GM21390 (cell line): ENCODE measurements at regions not wholly inside any gene's neighbourhood (a gene's known extent, or its start where the extent isn't known, plus 50 kb on each side); places are given as distances from the start of the nearest gene placed in this dataset.
"Not testable (repeated sequence)": the region's sequence is repeated elsewhere in the genome, so short reads cannot be mapped to it uniquely, and the experiment has no call there.

ENCODE experiments used
- ATAC-seq: cut with Tn5 transposase; IDR thresholded peaks from one replicate; pipeline ENCODE4 v1.9.1; 2021; ENCODE audit not compliant: unreplicated experiment

GRCh38 chr1:81738875-81739274 is 61.9 kb upstream of the ADGRL2 start:
- ATAC-seq = no peak

DNA sequence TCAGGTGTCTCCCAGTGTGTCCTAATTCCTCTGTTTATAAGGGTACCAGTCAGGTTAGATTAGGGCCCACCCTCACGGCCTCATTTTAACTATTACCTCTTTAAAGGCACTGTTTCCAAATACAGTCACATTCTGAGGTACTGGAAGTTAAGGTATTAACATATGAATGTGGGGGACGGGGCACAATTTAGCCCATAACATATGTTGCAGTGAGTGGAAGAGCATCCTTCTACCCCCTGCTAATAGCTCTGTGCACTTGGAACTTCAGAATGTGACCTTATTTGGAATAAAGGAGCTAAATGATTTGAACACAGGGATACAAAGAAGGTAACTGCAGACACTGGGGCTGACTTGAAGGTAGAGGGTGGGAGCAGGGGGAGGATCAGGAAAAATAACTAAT is 67.3 kb upstream of the ADGRL2 start:
- ATAC-seq = no peak

- no peak for ATAC-seq
Measured at GRCh38 chr1:81731989-81732388, 68.7 kb upstream of the ADGRL2 start.

- ATAC-seq = no peak
Measured at GRCh38 chr1:81730881-81731280, 69.9 kb upstream of the ADGRL2 start.

DNA sequence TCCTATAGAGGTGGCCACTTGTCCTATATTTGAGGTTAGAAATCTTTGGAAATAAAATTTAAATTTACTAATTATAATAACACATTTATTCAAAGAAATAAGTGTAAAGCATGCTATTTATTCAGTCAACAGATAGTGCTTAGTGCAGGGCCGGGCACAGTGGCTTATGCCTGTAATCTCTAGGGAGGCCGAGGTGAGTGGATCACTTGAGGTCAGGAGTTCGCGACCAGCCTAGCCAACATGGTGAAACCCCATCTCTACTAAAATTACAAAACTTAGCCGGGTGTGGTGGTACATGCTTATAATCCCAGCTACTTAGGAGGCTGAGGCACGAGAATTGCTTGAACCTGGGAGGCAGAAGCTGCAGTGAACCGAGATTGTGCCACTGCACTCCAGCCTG is 70.4 kb upstream of the ADGRL2 start:
- not testable (repeated sequence) for ATAC-seq

GRCh38 chr1:81729818-81730217 is 70.9 kb upstream of the ADGRL2 start:
- ATAC-seq = no peak

GRCh38 chr1:81729239-81729638 is 71.5 kb upstream of the ADGRL2 start:
- no peak for ATAC-seq

DNA sequence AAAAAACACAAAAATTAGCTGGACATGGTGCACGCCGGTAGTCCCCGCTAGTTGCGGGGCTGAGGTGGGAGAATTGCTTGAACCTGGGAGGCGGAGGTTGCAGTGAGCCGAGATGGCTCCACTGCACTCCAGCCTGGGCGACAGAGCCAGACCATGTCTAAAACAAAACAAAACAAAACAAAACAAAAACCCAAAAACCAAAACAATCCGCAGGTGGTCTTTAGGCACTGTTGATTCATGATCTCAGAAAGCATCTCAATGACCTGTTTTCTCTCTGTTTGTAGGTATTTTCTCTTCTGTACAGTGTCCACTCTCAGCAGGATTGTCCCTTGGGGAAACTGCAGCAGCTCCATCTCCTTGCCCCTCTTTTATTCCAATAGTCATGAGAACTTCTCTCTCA is 74.9 kb upstream of the ADGRL2 start:
- no peak for ATAC-seq

GRCh38 chr1:81722631-81723328 is 78.0 kb upstream of the ADGRL2 start:
- ATAC-seq = not testable (repeated sequence)

DNA sequence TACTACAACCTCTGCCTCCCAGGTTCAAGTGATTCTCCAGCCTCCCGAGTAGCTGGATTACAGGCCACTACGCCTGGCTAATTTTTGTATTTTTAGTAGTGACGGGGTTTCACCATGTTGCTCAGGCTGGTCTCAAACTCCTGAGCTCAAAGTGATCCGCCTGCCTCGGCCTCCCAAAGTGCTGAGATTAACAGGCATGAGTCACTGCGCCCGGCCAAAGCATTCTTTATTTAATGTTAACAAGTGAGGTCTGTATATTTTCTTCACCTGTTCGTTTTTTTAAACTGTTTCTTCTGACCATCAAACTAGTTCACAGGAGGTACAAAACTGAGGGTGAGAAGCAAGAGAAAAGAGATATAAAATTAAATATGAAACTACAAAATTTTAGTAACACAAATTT is 80.5 kb upstream of the ADGRL2 start:
- ATAC-seq = not testable (repeated sequence)

- no peak for ATAC-seq
Measured at GRCh38 chr1:81717230-81717629, 83.5 kb upstream of the ADGRL2 start.

DNA sequence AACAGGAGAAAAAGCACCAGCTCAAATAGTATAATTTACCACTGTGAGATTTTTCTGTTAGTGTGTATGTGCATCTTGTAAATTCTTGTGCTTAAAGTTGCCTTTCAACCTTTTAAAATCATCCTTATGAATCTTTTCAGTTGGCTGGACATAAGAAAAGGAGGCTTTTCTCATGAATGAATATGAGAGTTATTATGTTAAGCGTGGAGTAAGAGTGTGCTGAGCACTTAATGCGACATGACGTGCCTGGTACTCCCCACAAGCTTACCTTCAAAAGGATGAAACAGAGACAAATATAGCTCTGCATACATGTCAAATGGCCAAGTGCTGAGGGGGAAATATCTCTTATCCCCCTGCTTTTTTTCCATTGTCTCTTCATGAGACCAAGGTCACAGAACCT is 85.3 kb upstream of the ADGRL2 start:
- ATAC-seq = no peak

- ATAC-seq = no peak
Measured at GRCh38 chr1:81714636-81715035, 86.1 kb upstream of the ADGRL2 start.

DNA sequence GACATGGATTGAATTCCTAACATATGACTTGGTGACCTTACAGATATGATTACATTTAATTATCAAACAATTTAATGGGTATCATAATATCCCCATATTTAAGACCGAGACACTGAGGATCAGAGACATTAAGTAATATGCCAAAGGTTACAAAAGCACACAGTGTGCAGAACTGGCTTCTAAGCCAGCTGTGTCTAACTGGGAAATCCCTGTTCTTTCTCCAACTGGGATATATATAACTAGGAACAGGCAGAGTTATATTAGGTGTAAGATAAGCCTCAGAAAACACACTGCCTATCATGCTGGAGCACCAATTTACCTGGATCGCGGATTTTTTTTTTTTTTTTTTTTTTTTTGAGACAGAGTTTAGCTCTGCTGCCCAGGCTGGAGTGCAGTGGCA is 88.3 kb upstream of the ADGRL2 start:
- ATAC-seq = no peak

DNA sequence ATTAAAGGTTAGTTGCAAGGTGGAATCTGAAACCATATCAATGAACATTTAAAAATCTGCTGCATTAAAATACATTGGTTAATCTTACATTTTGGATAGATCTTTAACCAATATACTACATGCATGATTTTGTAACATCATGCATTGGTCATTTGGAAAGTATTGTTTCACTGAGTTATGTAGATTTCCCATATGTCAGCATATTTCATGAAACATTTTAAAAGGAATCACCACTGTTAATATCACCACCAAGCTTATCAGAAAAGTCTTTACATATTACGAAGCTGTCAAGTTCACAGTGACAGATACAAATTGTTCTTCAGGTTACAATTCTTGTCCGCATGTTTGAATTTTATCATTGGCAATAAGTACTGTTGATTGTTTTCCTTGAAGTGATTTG is 89.9 kb upstream of the ADGRL2 start:
- ATAC-seq = no peak

GRCh38 chr1:81708250-81708649 is 92.5 kb upstream of the ADGRL2 start:
- no peak for ATAC-seq

DNA sequence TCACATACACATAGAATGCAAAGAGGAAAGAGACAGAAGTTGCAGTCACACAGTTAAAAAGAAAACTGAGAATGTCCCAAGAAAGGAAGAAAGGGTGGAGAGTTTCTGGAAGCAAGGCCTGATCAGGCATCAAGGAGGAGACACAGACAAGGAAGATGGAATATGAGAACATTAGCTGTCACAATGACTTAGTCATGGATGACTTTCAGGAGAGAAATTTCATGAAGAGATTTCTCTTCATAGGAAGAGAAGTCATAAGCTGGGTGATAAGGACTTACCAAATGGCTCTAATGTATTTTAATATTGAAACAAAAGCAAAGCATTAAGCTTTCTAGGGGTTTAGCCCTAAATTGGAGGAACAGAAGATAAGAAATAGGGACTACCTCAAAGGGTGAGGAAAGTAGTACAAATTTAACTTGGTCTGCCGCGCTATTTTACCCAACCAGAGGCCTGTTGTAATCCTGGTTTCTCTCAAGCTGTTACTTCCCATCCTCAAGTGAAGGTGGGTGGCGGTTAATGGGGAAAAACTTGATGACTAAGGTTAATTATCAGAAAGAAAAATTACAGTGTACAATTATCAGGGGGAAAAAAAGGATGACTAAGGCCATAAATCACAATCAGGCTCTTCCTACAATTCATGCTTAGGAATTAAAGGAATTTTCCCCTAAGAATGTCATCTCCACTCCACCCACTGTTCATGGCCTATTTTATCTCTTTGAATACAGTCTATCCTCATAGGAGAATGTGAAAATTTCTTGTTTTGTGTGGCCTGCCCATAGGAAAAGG is 93.9 kb upstream of the ADGRL2 start:
- no peak for ATAC-seq

- ATAC-seq = no peak
Measured at GRCh38 chr1:81703756-81704463, 96.8 kb upstream of the ADGRL2 start.

DNA sequence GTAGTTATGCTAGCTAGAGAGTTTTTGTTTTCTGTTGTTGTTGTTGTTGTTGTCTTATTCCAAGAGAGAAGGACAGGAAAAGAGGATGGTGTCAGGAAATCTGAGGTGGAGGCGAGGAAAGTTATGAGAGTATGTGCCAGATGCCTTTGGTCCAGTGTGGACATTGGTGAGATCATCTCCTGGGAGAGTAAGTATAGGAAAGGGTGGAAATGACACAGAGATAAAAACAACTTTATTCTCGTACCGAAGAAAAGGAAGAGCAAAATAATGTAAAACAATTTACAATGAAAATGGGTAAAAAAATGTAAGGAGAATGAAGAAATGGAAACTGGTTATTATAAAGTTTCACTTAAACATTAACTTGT is 97.4 kb upstream of the ADGRL2 start:
- ATAC-seq = no peak

GRCh38 chr1:81702903-81703302 is 97.8 kb upstream of the ADGRL2 start:
- no peak for ATAC-seq

DNA sequence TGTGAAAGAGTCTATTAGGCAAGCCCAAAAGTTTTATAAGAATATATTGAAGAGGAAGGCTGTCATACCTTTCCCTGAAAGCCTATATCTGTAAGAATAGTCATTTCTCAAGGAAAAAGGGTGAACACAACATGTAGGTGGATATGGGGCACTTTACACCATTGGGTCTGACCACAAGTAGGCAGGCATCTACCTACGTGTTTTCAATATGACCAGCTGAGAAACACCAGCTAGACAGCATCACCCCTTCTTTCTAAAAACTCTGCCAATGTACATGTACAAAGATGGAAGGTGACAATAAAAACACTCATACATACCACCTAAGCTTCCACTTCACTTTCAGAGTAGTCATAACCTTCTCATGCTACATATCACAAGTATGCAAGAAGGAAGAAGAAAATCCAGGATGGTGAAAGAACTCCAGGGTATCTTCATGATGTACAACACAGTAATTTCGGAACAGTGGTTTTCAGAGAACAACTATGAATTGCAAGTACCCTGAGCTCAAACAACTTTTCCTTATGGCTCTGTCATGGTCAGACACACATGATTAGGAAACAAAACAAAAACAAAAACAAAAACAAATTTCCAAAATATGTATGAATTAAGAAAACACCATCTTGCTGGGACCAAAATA is 98.5 kb upstream of the ADGRL2 start:
- ATAC-seq = no peak
